K562 (cell line): ENCODE measurements at regions not wholly inside any gene's neighbourhood (a gene's known extent, or its start where the extent isn't known, plus 50 kb on each side); places are given as distances from the start of the nearest gene placed in this dataset.

ENCODE experiments used
- ATAC-seq: fragments of 200-7000 bp; cut with Tn5 transposase; 3 replicates; pipeline ENCODE4 v1.9.1; 2020; ENCODE audit warnings: moderate library complexity
- BruUV-seq: library from RNA; stranded (reverse); fragments of 400-500 nt; replicated peaks from 2 replicates; lab custom pipeline; 2021; lab: Mats Ljungman, UMichigan
- CTCF ChIA-PET: fragments of 300-600 bp; formaldehyde crosslinking; extraction: SDS; loops from one replicate; lab custom pipeline; 2021; ENCODE audit warnings: low intra/inter-chr PET ratio; lab: Yijun Ruan, JAX
- POLR2A ChIA-PET: fragments of 300-600, 350-650 bp; sonication (Branson Sonifier 250); formaldehyde crosslinking; extraction: SDS; loops from one replicate; lab custom pipeline; 2021; ENCODE audit warnings: antibody characterized with exemption, inconsistent platforms; lab: Yijun Ruan, JAX
- DNase-seq, 4 experiments: peaks; one replicate each; pipeline versions ENCODE4 v3.0.0 to v3.0.0-alpha.2; 2011 to 2018; ENCODE audit warnings: low spot score in 3 of 4, mixed read lengths in 3 of 4; ENCODE audit errors: extremely low read depth in 1 of 4
- FAIRE-seq: peaks from 2 replicates; lab custom pipeline; 2011; peaks lifted over from hg19 to GRCh38; lab: Jason Lieb, UNC
- H2AFZ ChIP-seq: 2 replicates; pipeline ENCODE4 v1.6.0; 2011; ENCODE audit warnings: low read depth, low read length, control low read depth, inconsistent platforms
- H3K27ac ChIP-seq: fragments of 200-600 bp; 3 replicates; pipeline ENCODE4 v1.8.0; 2011; ENCODE audit warnings: low read depth, mild to moderate bottlenecking, control low read depth, inconsistent platforms, low read length, moderate library complexity, mixed read lengths; ENCODE audit errors: extremely low read depth
- H3K27me3 ChIP-seq, 2 experiments: fragments of 300-600 bp in 1 of 2; 2 replicates in 1 of 2; 3 replicates in 1 of 2; pipeline versions ENCODE4 v1.6.0 to v1.8.0; 2011; ENCODE audit warnings: inconsistent platforms in 2 of 2, low read length in 2 of 2, mild to moderate bottlenecking in 1 of 2, mixed read lengths in 1 of 2, moderate library complexity in 1 of 2; ENCODE audit not compliant: control insufficient read depth in 2 of 2, insufficient read depth in 2 of 2
- H3K36me3 ChIP-seq: fragments of 300-600 bp; 3 replicates; pipeline ENCODE4 v1.8.0; 2011; ENCODE audit warnings: mild to moderate bottlenecking, low read length, inconsistent platforms; ENCODE audit not compliant: control insufficient read depth, insufficient read depth
- H3K4me1 ChIP-seq, 2 experiments: fragments of 200-600 bp in 1 of 2; replicated peaks in 1 of 2; 2 replicates in 1 of 2; 3 replicates in 1 of 2; pipeline versions ENCODE4 v1.5.1 to v1.8.0; 2011; ENCODE audit warnings: inconsistent platforms in 2 of 2, low read length in 2 of 2, mild to moderate bottlenecking in 1 of 2, mixed read lengths in 1 of 2, moderate library complexity in 1 of 2; ENCODE audit not compliant: control insufficient read depth in 2 of 2, insufficient read depth in 2 of 2
- H3K4me2 ChIP-seq: 2 replicates; pipeline ENCODE4 v1.6.1; 2011; ENCODE audit warnings: low read length, control low read depth, inconsistent platforms, mixed read lengths; ENCODE audit not compliant: insufficient read depth
- H3K4me3 ChIP-seq: fragments of 200-600 bp; sonication (generic), shearing (Covaris generic); 2 replicates; pipeline ENCODE4 v1.5.1; 2016; ENCODE audit warnings: control low read depth, inconsistent platforms
- H3K79me2 ChIP-seq: fragments of 200-600 bp; 3 replicates; pipeline ENCODE4 v1.8.0; 2011; ENCODE audit warnings: low read length, inconsistent platforms; ENCODE audit not compliant: control insufficient read depth, insufficient read depth
- H3K9ac ChIP-seq, 2 experiments: 2 replicates each; pipeline versions ENCODE4 v1.6.0 to v1.6.1; 2011; ENCODE audit warnings: low read depth in 2 of 2, low read length in 2 of 2, control low read depth in 1 of 2, inconsistent platforms in 1 of 2, mild to moderate bottlenecking in 1 of 2, mixed read lengths in 1 of 2; ENCODE audit not compliant: insufficient read depth in 1 of 2
- H3K9me1 ChIP-seq: one replicate; pipeline ENCODE4 v1.6.0; 2011; ENCODE audit warnings: inconsistent platforms, mild to moderate bottlenecking, low read length, moderate library complexity; ENCODE audit not compliant: control insufficient read depth, insufficient read depth
- H3K9me3 ChIP-seq: replicated peaks from 2 replicates; pipeline ENCODE4 v1.5.1; 2011; ENCODE audit warnings: low read depth, low read length, inconsistent platforms; ENCODE audit not compliant: control insufficient read depth, insufficient read depth
- H4K20me1 ChIP-seq: replicated peaks from 2 replicates; pipeline ENCODE4 v1.6.1; 2011; ENCODE audit warnings: low read length, inconsistent platforms, mixed read lengths; ENCODE audit not compliant: control insufficient read depth, insufficient read depth
- AFF1 ChIP-seq, 2 experiments: fragments of 450-650 bp; IDR thresholded peaks; 2 replicates each; pipeline ENCODE4 v1.6.1; 2018; ENCODE audit warnings: mild to moderate bottlenecking in 2 of 2, low read depth in 1 of 2; ENCODE audit not compliant: partially characterized antibody in 2 of 2
- CBX3 ChIP-seq, 2 experiments: IDR thresholded peaks; 1 replicate in 1 of 2; 2 replicates in 1 of 2; pipeline ENCODE4 v1.6.1; 2012; ENCODE audit warnings: inconsistent platforms in 2 of 2, low read length in 2 of 2, borderline replicate concordance in 1 of 2, control low read depth in 1 of 2
- GABPB1 ChIP-seq: sonication (generic); formaldehyde crosslinking; IDR thresholded peaks from 2 replicates; pipeline ENCODE4 v1.8.0; 2022; ENCODE audit warnings: mild to moderate bottlenecking, missing genetic modification reagents
- TBL1XR1 ChIP-seq, 2 experiments: IDR thresholded peaks; 2 replicates each; pipeline ENCODE4 v1.6.1; 2012; ENCODE audit warnings: improper control_type of control experiment in 2 of 2, low read length in 2 of 2, mild to moderate bottlenecking in 1 of 2
- THAP12 ChIP-seq: fragments of 250-450 bp; sonication (Bioruptor Pico); IDR thresholded peaks from 2 replicates; pipeline ENCODE4 v1.9.0; 2021; ENCODE audit warnings: mild to moderate bottlenecking, inconsistent platforms
- TOE1 ChIP-seq, 2 experiments: fragments of 450-650 bp in 1 of 2; sonication (generic) in 1 of 2; formaldehyde crosslinking in 1 of 2; IDR thresholded peaks; 2 replicates each; pipeline versions ENCODE4 v1.7.1 to v1.8.0; 2016 to 2022; ENCODE audit warnings: borderline replicate concordance in 2 of 2, mild to moderate bottlenecking in 2 of 2, antibody characterized with exemption in 1 of 2, inconsistent platforms in 1 of 2, low read depth in 1 of 2, missing genetic modification reagents in 1 of 2, moderate library complexity in 1 of 2
- VEZF1 ChIP-seq: fragments of 200-800 bp; sonication (Bioruptor generic); IDR thresholded peaks from 2 replicates; pipeline ENCODE4 v1.6.1; 2017; ENCODE audit warnings: missing genetic modification characterization, missing compliant biosample characterization
- ZBTB12 ChIP-seq: fragments of 250-450 bp; sonication (Bioruptor Pico); IDR thresholded peaks from 2 replicates; pipeline ENCODE4 v1.4.0; 2020
- ZFP36 ChIP-seq: fragments of 150-350 bp; IDR thresholded peaks from 2 replicates; pipeline ENCODE4 v1.6.1; 2018; ENCODE audit warnings: low read length, low read depth; ENCODE audit not compliant: partially characterized antibody
- ZNF324 ChIP-seq: fragments of 250-450 bp; sonication (Bioruptor Pico); IDR thresholded peaks from 2 replicates; pipeline ENCODE4 v1.4.0; 2020; ENCODE audit warnings: mild to moderate bottlenecking
- WGBS: fragments of 100-300 bp; shearing (Covaris generic); methylation state at CpG from one replicate; pipeline ENCODE4 v1.1.6; 2016; ENCODE audit warnings: low coverage, mixed read lengths; ENCODE audit not compliant: insufficient coverage; ENCODE audit errors: missing lambda C conversion rate; 5-methylcytosine and 5-hydroxymethylcytosine counted together
- in situ Hi-C: fragments of 300-500 bp; cut with MboI; formaldehyde crosslinking; loops from 4 replicates; pipeline ENCODE4 v1.15.0; 2018; ENCODE audit warnings: inconsistent platforms, mixed read lengths
- intact Hi-C: fragments of 100-400 bp; cut with micrococcal nuclease; formaldehyde crosslinking; loops from 2 replicates; pipeline ENCODE4 v1.14.2; 2022

- ATAC-seq, result no peak
- Histone ChIP-seq H3K4me2 (no peak overlapping the region), H3K9ac (no peak overlapping the region), H2AFZ (no peak overlapping the region), H4K20me1 (no peaks in the 10 kb centered on the region), H3K9me1 (no peaks in the 10 kb centered on the region), H3K9me3 (no peaks in the 10 kb centered on the region), H3K27me3 (no peaks in the 10 kb centered on the region), H3K79me2 (no peaks in the 10 kb centered on the region), H3K36me3 (no peaks in the 10 kb centered on the region), H3K4me3 (no peak overlapping the region), H3K27ac (no peak overlapping the region), H3K4me1 (no peaks in the 10 kb centered on the region)
- 0% methylated on average over 3 of the region's 3 CpGs for WGBS
- ChIA-PET POLR2A (no interaction called here), CTCF (no interaction called here)
- BruUV-seq, result no TSS peak
- no peak for FAIRE-seq
- no peak for DNase-seq
- in situ Hi-C loops, result no loop called here
- intact Hi-C loops, result no loop called here
- TF ChIP-seq ZBTB12 (no peak), TOE1 (IDR thresholded peaks at IDR 0.05; ENCODE audit: borderline replicate concordance) (no peak), TOE1 (CRISPR knock-in tag; IDR thresholded peaks at IDR 0.05; ENCODE audit: borderline replicate concordance, low read depth) (no peak), ZFP36 (no peak), ZNF324 (no peak), TBL1XR1 (IDR thresholded peaks at IDR 0.05; ENCODE audit: low read length in 2 of 2) (no peak), CBX3 (IDR thresholded peaks at IDR 0.05; ENCODE audit: borderline replicate concordance in 1 of 2, low read length in 2 of 2) (no peak), VEZF1 (CRISPR knock-in tag) (no peak), GABPB1 (CRISPR knock-in tag) (no peak), THAP12 (CRISPR knock-in tag) (no peak), AFF1 (IDR thresholded peaks at IDR 0.05; ENCODE audit: low read depth in 1 of 2, partially characterized antibody in 2 of 2) (no peak)
Observed at GRCh38 chr3:168968609-168969008, 694.9 kb downstream of the MECOM start.
